ENCODE measurements at regions not wholly inside any gene's neighbourhood (a gene's known extent, or its start where the extent isn't known, plus 50 kb on each side); places are given as distances from the start of the nearest gene placed in this dataset.

GRCh38 chr10:43929122-43929521 lies 280.4 kb upstream of the ZNF32 start:
- Histone ChIP-seq H3K36me3 (ENCODE audit: low read depth) (no peaks in the 10 kb centered on the region), H3K27ac (ENCODE audit: poor library complexity, severe bottlenecking) (no peak overlapping the region)

GRCh38 chr10:43928425-43928968 lies 279.8 kb upstream of the ZNF32 start:
- no peak for DNase-seq (ENCODE audit: low spot score)
- no peaks in the 10 kb centered on the region for H3K4me1 ChIP-seq (ENCODE audit: insufficient read depth, poor library complexity, severe bottlenecking)
- H3K4me3 ChIP-seq (ENCODE audit: severe bottlenecking) = no peak overlapping the region
- H3K9me3 ChIP-seq (ENCODE audit: severe bottlenecking) = no peaks in the 10 kb centered on the region
- ATAC-seq (ENCODE audit: low read depth) = no peak
- no peaks in the 10 kb centered on the region for H3K27me3 ChIP-seq (ENCODE audit: insufficient read depth, poor library complexity, severe bottlenecking)
- H3K27ac ChIP-seq (ENCODE audit: poor library complexity, severe bottlenecking) = no peak overlapping the region
- no peaks in the 10 kb centered on the region for H3K36me3 ChIP-seq (ENCODE audit: low read depth)
- no peak for TF ChIP-seq CTCF (IDR thresholded peaks at IDR 0.05; ENCODE audit: poor library complexity, severe bottlenecking)

More at GRCh38 chr10:43929122-43929521, 280.4 kb upstream of the ZNF32 start:
- Histone ChIP-seq H3K9me3 (ENCODE audit: severe bottlenecking) (no peaks in the 10 kb centered on the region), H3K4me3 (ENCODE audit: severe bottlenecking) (no peak overlapping the region), H3K4me1 (ENCODE audit: insufficient read depth, poor library complexity, severe bottlenecking) (no peaks in the 10 kb centered on the region), H3K27me3 (ENCODE audit: insufficient read depth, poor library complexity, severe bottlenecking) (no peaks in the 10 kb centered on the region)
- DNase-seq (ENCODE audit: low spot score) (no peak), ATAC-seq (ENCODE audit: low read depth) (no peak)
- TF ChIP-seq CTCF (IDR thresholded peaks at IDR 0.05; ENCODE audit: poor library complexity, severe bottlenecking) = no peak

- Histone ChIP-seq H3K4me3 (ENCODE audit: severe bottlenecking) (no peak overlapping the region), H3K27ac (ENCODE audit: poor library complexity, severe bottlenecking) (no peak overlapping the region), H3K36me3 (ENCODE audit: low read depth) (no peaks in the 10 kb centered on the region), H3K27me3 (ENCODE audit: insufficient read depth, poor library complexity, severe bottlenecking) (no peaks in the 10 kb centered on the region), H3K4me1 (ENCODE audit: insufficient read depth, poor library complexity, severe bottlenecking) (no peaks in the 10 kb centered on the region), H3K9me3 (ENCODE audit: severe bottlenecking) (no peaks in the 10 kb centered on the region)
- TF ChIP-seq CTCF (IDR thresholded peaks at IDR 0.05; ENCODE audit: poor library complexity, severe bottlenecking) = no peak
- ATAC-seq (ENCODE audit: low read depth) = no peak
- no peak for DNase-seq (ENCODE audit: low spot score)
These were observed 278.3 kb upstream of the ZNF32 start for GRCh38 chr10:43926875-43927406.

GRCh38 chr10:43926371-43926770 lies 277.7 kb upstream of the ZNF32 start:
- no peaks in the 10 kb centered on the region for H3K27me3 ChIP-seq (ENCODE audit: insufficient read depth, poor library complexity, severe bottlenecking)
- no peak for ATAC-seq (ENCODE audit: low read depth)
- no peaks in the 10 kb centered on the region for H3K9me3 ChIP-seq (ENCODE audit: severe bottlenecking)
- no peak for DNase-seq (ENCODE audit: low spot score)
- no peaks in the 10 kb centered on the region for H3K4me1 ChIP-seq (ENCODE audit: insufficient read depth, poor library complexity, severe bottlenecking)
- no peak for TF ChIP-seq CTCF (IDR thresholded peaks at IDR 0.05; ENCODE audit: poor library complexity, severe bottlenecking)
- no peak overlapping the region for H3K4me3 ChIP-seq (ENCODE audit: severe bottlenecking)
- H3K36me3 ChIP-seq (ENCODE audit: low read depth) = no peaks in the 10 kb centered on the region
- H3K27ac ChIP-seq (ENCODE audit: poor library complexity, severe bottlenecking) = no peak overlapping the region

GRCh38 chr10:43925793-43926192 lies 277.1 kb upstream of the ZNF32 start:
- Histone ChIP-seq H3K36me3 (ENCODE audit: low read depth) (no peaks in the 10 kb centered on the region), H3K4me3 (ENCODE audit: severe bottlenecking) (no peak overlapping the region), H3K27me3 (ENCODE audit: insufficient read depth, poor library complexity, severe bottlenecking) (no peaks in the 10 kb centered on the region), H3K4me1 (ENCODE audit: insufficient read depth, poor library complexity, severe bottlenecking) (no peaks in the 10 kb centered on the region), H3K27ac (ENCODE audit: poor library complexity, severe bottlenecking) (no peak overlapping the region), H3K9me3 (ENCODE audit: severe bottlenecking) (no peaks in the 10 kb centered on the region)
- DNase-seq (ENCODE audit: low spot score) (no peak), ATAC-seq (ENCODE audit: low read depth) (no peak)
- TF ChIP-seq CTCF (IDR thresholded peaks at IDR 0.05; ENCODE audit: poor library complexity, severe bottlenecking) = no peak

Measured in RWPE2 (cell line).